ENCODE measurements at regions not wholly inside any gene's neighbourhood (a gene's known extent, or its start where the extent isn't known, plus 50 kb on each side); places are given as distances from the start of the nearest gene placed in this dataset.

DNA sequence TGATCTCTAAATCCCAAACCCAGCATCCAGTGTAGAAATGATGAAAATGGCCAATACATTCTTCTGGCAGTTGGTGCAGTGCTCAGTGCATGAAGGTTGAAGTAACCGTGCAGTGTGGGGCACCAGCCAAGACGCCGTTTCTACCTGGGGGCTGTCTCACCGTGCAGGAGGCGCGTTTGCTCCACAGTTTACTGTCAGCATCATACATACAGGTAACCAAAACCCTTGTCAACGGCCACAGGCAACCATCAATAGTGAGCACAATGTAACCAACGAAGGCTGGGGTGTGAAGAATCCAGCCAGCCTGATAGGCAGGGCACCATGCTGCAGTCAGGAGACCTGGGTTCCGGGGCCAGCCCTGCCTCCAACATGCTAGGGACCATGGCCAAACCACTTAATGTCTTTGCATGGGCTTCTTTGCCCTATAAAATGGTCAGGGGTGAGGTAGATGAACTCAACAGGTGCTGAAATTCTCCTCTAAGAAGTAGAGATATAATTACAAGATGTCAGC lies 127.5 kb upstream of the ID2 start:
- TF ChIP-seq, protein P1, sequence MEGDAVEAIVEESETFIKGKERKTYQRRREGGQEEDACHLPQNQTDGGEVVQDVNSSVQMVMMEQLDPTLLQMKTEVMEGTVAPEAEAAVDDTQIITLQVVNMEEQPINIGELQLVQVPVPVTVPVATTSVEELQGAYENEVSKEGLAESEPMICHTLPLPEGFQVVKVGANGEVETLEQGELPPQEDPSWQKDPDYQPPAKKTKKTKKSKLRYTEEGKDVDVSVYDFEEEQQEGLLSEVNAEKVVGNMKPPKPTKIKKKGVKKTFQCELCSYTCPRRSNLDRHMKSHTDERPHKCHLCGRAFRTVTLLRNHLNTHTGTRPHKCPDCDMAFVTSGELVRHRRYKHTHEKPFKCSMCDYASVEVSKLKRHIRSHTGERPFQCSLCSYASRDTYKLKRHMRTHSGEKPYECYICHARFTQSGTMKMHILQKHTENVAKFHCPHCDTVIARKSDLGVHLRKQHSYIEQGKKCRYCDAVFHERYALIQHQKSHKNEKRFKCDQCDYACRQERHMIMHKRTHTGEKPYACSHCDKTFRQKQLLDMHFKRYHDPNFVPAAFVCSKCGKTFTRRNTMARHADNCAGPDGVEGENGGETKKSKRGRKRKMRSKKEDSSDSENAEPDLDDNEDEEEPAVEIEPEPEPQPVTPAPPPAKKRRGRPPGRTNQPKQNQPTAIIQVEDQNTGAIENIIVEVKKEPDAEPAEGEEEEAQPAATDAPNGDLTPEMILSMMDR (IDR thresholded peaks at IDR 0.05): no peak
- no peak for TF ChIP-seq POLR2A (IDR thresholded peaks at IDR 0.05)
- no peak for TF ChIP-seq EP300 (IDR thresholded peaks at IDR 0.05; ENCODE audit: low read depth)
- TF ChIP-seq POLR2AphosphoS5 (IDR thresholded peaks at IDR 0.05): no peak
